Panc1 (cell line): ENCODE measurements at regions not wholly inside any gene's neighbourhood (a gene's known extent, or its start where the extent isn't known, plus 50 kb on each side); places are given as distances from the start of the nearest gene placed in this dataset.

Experiments
- ATAC-seq: fragments of 200-7000 bp; cut with Tn5 transposase; 2 replicates; pipeline ENCODE4 v1.9.1; 2020; ENCODE audit warnings: mild to moderate bottlenecking, moderate library complexity
- BruUV-seq: library from RNA; stranded (reverse); fragments of 400-500 nt; replicated peaks from 2 replicates; lab custom pipeline; 2021; lab: Mats Ljungman, UMichigan
- CTCF ChIA-PET: fragments of 300-600 bp; sonication (Branson Sonifier 250); formaldehyde crosslinking; loops from one replicate; lab custom pipeline; 2022; ENCODE audit warnings: antibody characterized with exemption; lab: Charles Lee
- POLR2A ChIA-PET: fragments of 300-600 bp; sonication (Branson Sonifier 250); formaldehyde crosslinking; loops from one replicate; lab custom pipeline; 2022; ENCODE audit warnings: antibody characterized with exemption; lab: Charles Lee
- DNase-seq: peaks from one replicate; pipeline ENCODE4 v3.0.0-alpha.2; 2010; ENCODE audit warnings: low read depth, low spot score
- H3K27ac ChIP-seq: 2 replicates; pipeline ENCODE4 v1.5.1; 2011; ENCODE audit warnings: mild to moderate bottlenecking, low read length, inconsistent platforms
- H3K27me3 ChIP-seq: fragments of 200-500 bp; sonication (Bioruptor generic); 2 replicates; pipeline ENCODE4 v1.6.0; 2014; ENCODE audit warnings: low read length, inconsistent platforms; ENCODE audit not compliant: control insufficient read depth, insufficient read depth
- H3K36me3 ChIP-seq: fragments of 200-500 bp; sonication (Bioruptor generic); 2 replicates; pipeline ENCODE4 v1.5.1; 2014; ENCODE audit warnings: inconsistent platforms, mild to moderate bottlenecking, low read length, moderate library complexity; ENCODE audit not compliant: control insufficient read depth, insufficient read depth
- H3K4me1 ChIP-seq: 2 replicates; pipeline ENCODE4 v1.5.1; 2011; ENCODE audit warnings: inconsistent platforms, mild to moderate bottlenecking, low read length, moderate library complexity; ENCODE audit not compliant: control insufficient read depth, insufficient read depth
- H3K4me3 ChIP-seq, 2 experiments: 2 replicates each; pipeline ENCODE4 v1.5.1; 2011 to 2012; ENCODE audit warnings: low read depth in 2 of 2, low read length in 2 of 2, mild to moderate bottlenecking in 2 of 2, inconsistent platforms in 1 of 2, moderate library complexity in 1 of 2
- H3K9me3 ChIP-seq: fragments of 200-500 bp; sonication (Bioruptor generic); 2 replicates; pipeline ENCODE4 v1.5.1; 2014; ENCODE audit warnings: low read depth, mild to moderate bottlenecking, inconsistent platforms, low read length, moderate library complexity; ENCODE audit not compliant: control insufficient read depth, insufficient read depth
- POLR2AphosphoS5 ChIP-seq: IDR thresholded peaks from 2 replicates; pipeline ENCODE4 v1.6.1; 2012; ENCODE audit warnings: mild to moderate bottlenecking, low read depth, low read length, moderate library complexity
- SIN3A ChIP-seq: IDR thresholded peaks from 2 replicates; pipeline ENCODE4 v1.6.1; 2012; ENCODE audit warnings: low read depth, mild to moderate bottlenecking, low read length, moderate library complexity, borderline replicate concordance; ENCODE audit not compliant: insufficient read depth
- TCF7L2 ChIP-seq: IDR thresholded peaks from 2 replicates; pipeline ENCODE4 v1.6.1; 2011; ENCODE audit warnings: mild to moderate bottlenecking, low read depth, low read length, inconsistent platforms
- in situ Hi-C: cut with HindIII; loops from 2 replicates; pipeline ENCODE4 v1.10.0; 2016; ENCODE audit warnings: low sequenced_read_pairs, low pct_unique_long_range_greater_than_20kb
- intact Hi-C: fragments of 100-400 bp; cut with micrococcal nuclease; formaldehyde crosslinking; loops from one replicate; pipeline ENCODE4 v1.10.0; 2022; ENCODE audit not compliant: unreplicated experiment
- TF ChIP-seq, protein P1 (sequence below), 2 experiments: IDR thresholded peaks; 2 replicates each; pipeline ENCODE4 v1.6.1; 2011 to 2012; ENCODE audit warnings: low read depth in 2 of 2, control low read depth in 1 of 2, low read length in 1 of 2, mild to moderate bottlenecking in 1 of 2, moderate library complexity in 1 of 2; ENCODE audit not compliant: insufficient read depth in 1 of 2
- TF ChIP-seq, protein P2 (sequence below): fragments of 450-650 bp; IDR thresholded peaks from 2 replicates; pipeline ENCODE4 v1.5.1; 2017; ENCODE audit warnings: mild to moderate bottlenecking

DNA sequence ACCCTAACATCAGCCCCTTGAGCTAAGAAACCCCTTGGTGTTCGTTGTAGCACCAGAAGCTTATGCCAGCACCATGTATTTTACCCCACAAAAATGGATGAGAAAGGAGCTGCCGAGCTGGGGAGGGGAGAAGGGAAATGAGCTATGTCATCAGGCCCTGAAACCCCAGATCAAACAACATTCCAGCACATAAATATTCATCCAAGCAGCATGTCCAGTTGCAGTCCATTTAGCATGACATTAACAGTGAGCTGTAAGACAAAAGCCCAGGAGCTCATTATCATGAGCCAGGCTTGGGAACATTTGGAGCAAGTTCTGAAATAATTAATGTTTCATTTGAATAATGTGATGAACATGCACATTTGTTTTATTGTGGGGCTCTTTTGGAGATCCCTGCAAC lies 630.1 kb upstream of the TMEM132C start:
- no peaks in the 10 kb centered on the region for H3K36me3 ChIP-seq
- no peaks in the 10 kb centered on the region for H3K9me3 ChIP-seq
- no peak for ATAC-seq
- no peak overlapping the region for H3K27ac ChIP-seq
- no TSS peak for BruUV-seq
- ChIA-PET CTCF (no interaction called here), POLR2A (no interaction called here)
- H3K27me3 ChIP-seq, result no peaks in the 10 kb centered on the region
- in situ Hi-C loops (no loop called here), intact Hi-C loops (no loop called here)
- H3K4me1 ChIP-seq, result no peaks in the 10 kb centered on the region
- H3K4me3 ChIP-seq, result no peak overlapping the region
- DNase-seq, result no peak
- TF ChIP-seq POLR2AphosphoS5, result no peak
- TF ChIP-seq, protein P1, sequence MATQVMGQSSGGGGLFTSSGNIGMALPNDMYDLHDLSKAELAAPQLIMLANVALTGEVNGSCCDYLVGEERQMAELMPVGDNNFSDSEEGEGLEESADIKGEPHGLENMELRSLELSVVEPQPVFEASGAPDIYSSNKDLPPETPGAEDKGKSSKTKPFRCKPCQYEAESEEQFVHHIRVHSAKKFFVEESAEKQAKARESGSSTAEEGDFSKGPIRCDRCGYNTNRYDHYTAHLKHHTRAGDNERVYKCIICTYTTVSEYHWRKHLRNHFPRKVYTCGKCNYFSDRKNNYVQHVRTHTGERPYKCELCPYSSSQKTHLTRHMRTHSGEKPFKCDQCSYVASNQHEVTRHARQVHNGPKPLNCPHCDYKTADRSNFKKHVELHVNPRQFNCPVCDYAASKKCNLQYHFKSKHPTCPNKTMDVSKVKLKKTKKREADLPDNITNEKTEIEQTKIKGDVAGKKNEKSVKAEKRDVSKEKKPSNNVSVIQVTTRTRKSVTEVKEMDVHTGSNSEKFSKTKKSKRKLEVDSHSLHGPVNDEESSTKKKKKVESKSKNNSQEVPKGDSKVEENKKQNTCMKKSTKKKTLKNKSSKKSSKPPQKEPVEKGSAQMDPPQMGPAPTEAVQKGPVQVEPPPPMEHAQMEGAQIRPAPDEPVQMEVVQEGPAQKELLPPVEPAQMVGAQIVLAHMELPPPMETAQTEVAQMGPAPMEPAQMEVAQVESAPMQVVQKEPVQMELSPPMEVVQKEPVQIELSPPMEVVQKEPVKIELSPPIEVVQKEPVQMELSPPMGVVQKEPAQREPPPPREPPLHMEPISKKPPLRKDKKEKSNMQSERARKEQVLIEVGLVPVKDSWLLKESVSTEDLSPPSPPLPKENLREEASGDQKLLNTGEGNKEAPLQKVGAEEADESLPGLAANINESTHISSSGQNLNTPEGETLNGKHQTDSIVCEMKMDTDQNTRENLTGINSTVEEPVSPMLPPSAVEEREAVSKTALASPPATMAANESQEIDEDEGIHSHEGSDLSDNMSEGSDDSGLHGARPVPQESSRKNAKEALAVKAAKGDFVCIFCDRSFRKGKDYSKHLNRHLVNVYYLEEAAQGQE (IDR thresholded peaks at IDR 0.05; ENCODE audit: insufficient read depth in 1 of 2, low read depth in 2 of 2, low read length in 1 of 2), result no peak
- TF ChIP-seq TCF7L2, result no peak
- TF ChIP-seq SIN3A, result no peak
- TF ChIP-seq, protein P2, sequence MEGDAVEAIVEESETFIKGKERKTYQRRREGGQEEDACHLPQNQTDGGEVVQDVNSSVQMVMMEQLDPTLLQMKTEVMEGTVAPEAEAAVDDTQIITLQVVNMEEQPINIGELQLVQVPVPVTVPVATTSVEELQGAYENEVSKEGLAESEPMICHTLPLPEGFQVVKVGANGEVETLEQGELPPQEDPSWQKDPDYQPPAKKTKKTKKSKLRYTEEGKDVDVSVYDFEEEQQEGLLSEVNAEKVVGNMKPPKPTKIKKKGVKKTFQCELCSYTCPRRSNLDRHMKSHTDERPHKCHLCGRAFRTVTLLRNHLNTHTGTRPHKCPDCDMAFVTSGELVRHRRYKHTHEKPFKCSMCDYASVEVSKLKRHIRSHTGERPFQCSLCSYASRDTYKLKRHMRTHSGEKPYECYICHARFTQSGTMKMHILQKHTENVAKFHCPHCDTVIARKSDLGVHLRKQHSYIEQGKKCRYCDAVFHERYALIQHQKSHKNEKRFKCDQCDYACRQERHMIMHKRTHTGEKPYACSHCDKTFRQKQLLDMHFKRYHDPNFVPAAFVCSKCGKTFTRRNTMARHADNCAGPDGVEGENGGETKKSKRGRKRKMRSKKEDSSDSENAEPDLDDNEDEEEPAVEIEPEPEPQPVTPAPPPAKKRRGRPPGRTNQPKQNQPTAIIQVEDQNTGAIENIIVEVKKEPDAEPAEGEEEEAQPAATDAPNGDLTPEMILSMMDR, result no peak

DNA sequence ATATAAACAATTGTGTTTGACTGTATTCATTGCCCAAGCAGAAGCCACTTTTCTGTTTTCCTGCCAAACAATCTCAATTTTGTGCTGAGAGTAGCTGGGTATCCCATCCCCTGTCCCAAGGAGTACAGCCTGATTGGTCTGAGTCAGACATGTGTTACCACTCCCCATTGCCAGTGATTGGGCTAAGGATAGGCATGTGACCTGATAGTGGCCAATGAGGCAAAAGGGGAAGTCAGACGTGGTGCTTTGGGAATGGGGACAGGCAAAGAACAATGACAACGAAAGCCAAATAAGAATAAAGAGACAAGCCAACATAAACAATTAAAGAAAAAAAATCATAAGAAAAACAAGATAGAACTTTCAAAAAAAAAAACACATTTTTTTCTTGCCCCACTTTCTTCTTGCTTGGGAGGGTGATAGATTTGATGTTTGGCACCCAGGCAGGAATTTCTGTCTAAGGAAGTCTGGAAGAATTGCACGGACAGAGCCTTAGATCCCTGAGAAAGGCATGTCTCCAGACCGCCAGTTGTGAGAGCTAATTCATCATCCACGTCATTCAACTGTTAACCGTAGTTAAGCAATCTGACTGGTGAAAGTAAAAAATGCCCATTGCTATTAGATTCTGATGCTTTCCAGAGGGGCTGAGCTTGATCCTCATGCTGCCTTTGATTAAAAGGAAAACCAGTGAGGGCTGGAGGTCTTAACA lies 626.6 kb upstream of the TMEM132C start:
- Histone ChIP-seq H3K36me3 (no peaks in the 10 kb centered on the region), H3K27ac (no peak overlapping the region), H3K9me3 (no peaks in the 10 kb centered on the region), H3K4me1 (no peaks in the 10 kb centered on the region), H3K4me3 (no peak overlapping the region), H3K27me3 (no peaks in the 10 kb centered on the region)
- POLR2A ChIA-PET, result no interaction called here
- in situ Hi-C loops, result no loop called here
- CTCF ChIA-PET, result no interaction called here
- BruUV-seq, result no TSS peak
- intact Hi-C loops, result no loop called here
- ATAC-seq (no peak), DNase-seq (no peak)
- TF ChIP-seq, protein P2, result no peak
- TF ChIP-seq POLR2AphosphoS5, result no peak
- TF ChIP-seq, protein P1 (IDR thresholded peaks at IDR 0.05; ENCODE audit: insufficient read depth in 1 of 2, low read depth in 2 of 2, low read length in 1 of 2), result no peak
- TF ChIP-seq SIN3A, result no peak
- no peak for TF ChIP-seq TCF7L2
